Thoracic aorta (tissue), 2 donors: ENCODE measurements at regions not wholly inside any gene's neighbourhood (a gene's known extent, or its start where the extent isn't known, plus 50 kb on each side); places are given as distances from the start of the nearest gene placed in this dataset.

Experiments
- ATAC-seq: fragments of 150-250 bp; one replicate; pipeline ENCODE4 v1.8.0; 2017; ENCODE audit warnings: low read depth; ENCODE audit not compliant: insufficient number of reproducible peaks, low FRiP score
- DNase-seq: peaks from one replicate; pipeline ENCODE4 v3.0.0-alpha.2; 2020; ENCODE audit warnings: low spot score
- H3K27ac ChIP-seq, 2 donors: fragments of 200-600 bp; sonication (generic); 1 replicate in 1 of 2; 2 replicates in 1 of 2; pipeline ENCODE4 v1.5.1; 2016; ENCODE audit warnings: mild to moderate bottlenecking in 2 of 2, moderate library complexity in 2 of 2
- H3K27me3 ChIP-seq: fragments of 200-600 bp; sonication (generic); replicated peaks from 2 replicates; pipeline ENCODE4 v1.6.0; 2016; ENCODE audit warnings: mild to moderate bottlenecking; ENCODE audit not compliant: insufficient read depth
- H3K36me3 ChIP-seq: fragments of 200-600 bp; sonication (generic); one replicate; pipeline ENCODE4 v1.5.1; 2016
- H3K4me1 ChIP-seq, 2 donors: fragments of 200-600 bp; sonication (generic); 1 replicate in 1 of 2; 2 replicates in 1 of 2; pipeline versions ENCODE4 v1.5.1 to v1.6.0; 2016; ENCODE audit warnings: low read depth in 2 of 2, mild to moderate bottlenecking in 1 of 2; ENCODE audit not compliant: control insufficient read depth in 1 of 2
- H3K4me3 ChIP-seq: fragments of 200-600 bp; sonication (generic); 2 replicates; pipeline ENCODE4 v1.5.1; 2016; ENCODE audit warnings: mild to moderate bottlenecking
- H3K9me3 ChIP-seq: fragments of 200-600 bp; sonication (generic); 2 replicates; pipeline ENCODE4 v1.5.1; 2016
- CTCF ChIP-seq: fragments of 200-600 bp; sonication (generic); IDR thresholded peaks from one replicate; pipeline ENCODE4 v1.5.1; 2019; ENCODE audit warnings: antibody characterized with exemption

- TF ChIP-seq CTCF, result no peak
- no peak overlapping the region for H3K27ac ChIP-seq
- H3K9me3 ChIP-seq, result no peaks in the 10 kb centered on the region
- no peaks in the 10 kb centered on the region for H3K4me1 ChIP-seq
- no peaks in the 10 kb centered on the region for H3K27me3 ChIP-seq
- ATAC-seq (no peak), DNase-seq (no peak)
- H3K36me3 ChIP-seq, result no peaks in the 10 kb centered on the region
- H3K4me3 ChIP-seq, result no peak overlapping the region
These were observed 140.6 kb upstream of the PRLR start for GRCh38 chr5:35370871-35371270.

- no peak overlapping the region for H3K4me3 ChIP-seq
- H3K9me3 ChIP-seq, result no peaks in the 10 kb centered on the region
- H3K27ac ChIP-seq, result no peak overlapping the region
- no peak for TF ChIP-seq CTCF
- ATAC-seq (no peak), DNase-seq (no peak)
- no peaks in the 10 kb centered on the region for H3K36me3 ChIP-seq
- no peaks in the 10 kb centered on the region for H3K27me3 ChIP-seq
- no peaks in the 10 kb centered on the region for H3K4me1 ChIP-seq
These were observed 139.9 kb upstream of the PRLR start for GRCh38 chr5:35369965-35370790.

- no peak for TF ChIP-seq CTCF
- ATAC-seq (no peak), DNase-seq (no peak)
These were observed 137.2 kb upstream of the PRLR start for GRCh38 chr5:35367526-35367925.

GRCh38 chr5:35365758-35366157 lies 135.5 kb upstream of the PRLR start:
- Histone ChIP-seq H3K9me3 (no peaks in the 10 kb centered on the region), H3K36me3 (no peaks in the 10 kb centered on the region), H3K4me1 (no peaks in the 10 kb centered on the region), H3K27ac (no peak overlapping the region), H3K27me3 (no peaks in the 10 kb centered on the region), H3K4me3 (no peak overlapping the region)
- no peak for TF ChIP-seq CTCF
- ATAC-seq, result no peak
- DNase-seq, result no peak

More at GRCh38 chr5:35367526-35367925, 137.2 kb upstream of the PRLR start:
- Histone ChIP-seq H3K27me3 (no peaks in the 10 kb centered on the region), H3K9me3 (no peaks in the 10 kb centered on the region), H3K4me3 (no peak overlapping the region), H3K4me1 (no peaks in the 10 kb centered on the region), H3K36me3 (no peaks in the 10 kb centered on the region), H3K27ac (no peak overlapping the region)

- no peak for TF ChIP-seq CTCF
- no peaks in the 10 kb centered on the region for H3K27me3 ChIP-seq
- no peak overlapping the region for H3K4me3 ChIP-seq
- H3K27ac ChIP-seq, result no peak overlapping the region
- H3K9me3 ChIP-seq, result no peaks in the 10 kb centered on the region
- H3K36me3 ChIP-seq, result no peaks in the 10 kb centered on the region
- ATAC-seq (no peak), DNase-seq (no peak)
- no peaks in the 10 kb centered on the region for H3K4me1 ChIP-seq
These were observed 134.1 kb upstream of the PRLR start for GRCh38 chr5:35364350-35364749.
